ENCODE measurements at regions not wholly inside any gene's neighbourhood (a gene's known extent, or its start where the extent isn't known, plus 50 kb on each side); places are given as distances from the start of the nearest gene placed in this dataset.

- TF ChIP-seq CTCF (tag by site-specific recombination; IDR thresholded peaks at IDR 0.05) (no peak), PRDM6 (tag by site-specific recombination; IDR thresholded peaks at IDR 0.05) (no peak), REST (tag by site-specific recombination; IDR thresholded peaks at IDR 0.05) (no peak), ZNF292 (tag by site-specific recombination; IDR thresholded peaks at IDR 0.05; ENCODE audit: borderline replicate concordance, low read depth) (no peak), ZNF777 (tag by site-specific recombination; IDR thresholded peaks at IDR 0.05; ENCODE audit: borderline replicate concordance) (no peak), ZNF121 (tag by site-specific recombination; IDR thresholded peaks at IDR 0.05) (no peak), ZNF146 (tag by site-specific recombination; IDR thresholded peaks at IDR 0.05) (no peak), ZBTB17 (tag by site-specific recombination; IDR thresholded peaks at IDR 0.05) (no peak), ATF2 (tag by site-specific recombination; IDR thresholded peaks at IDR 0.05; ENCODE audit: low read depth) (no peak), ZNF274 (IDR thresholded peaks at IDR 0.05; ENCODE audit: low read length) (no peak), ZNF274 (tag by site-specific recombination; IDR thresholded peaks at IDR 0.05; ENCODE audit: borderline replicate concordance) (no peak), YY1 (tag by site-specific recombination; IDR thresholded peaks at IDR 0.05) (no peak), ZNF544 (tag by site-specific recombination; IDR thresholded peaks at IDR 0.05) (no peak)
These were observed 240.5 kb downstream of the ENC1 start for GRCh38 chr5:74400067-74400466.

All from HEK293 (cell line).